HFFc6 (cell line): ENCODE measurements at regions not wholly inside any gene's neighbourhood (a gene's known extent, or its start where the extent isn't known, plus 50 kb on each side); places are given as distances from the start of the nearest gene placed in this dataset.
"Not testable (repeated sequence)": the region's sequence is repeated elsewhere in the genome, so short reads cannot be mapped to it uniquely, and the experiment has no call there.

Source experiments
- DNase-seq: peaks from one replicate; pipeline ENCODE4 v3.0.0-alpha.2; 2018
- H3K27ac Mint-ChIP-seq: 2 replicates; pipeline ENCODE4 v1.8.0; 2020; ENCODE audit warnings: mild to moderate bottlenecking, mixed read lengths
- H3K27me3 Mint-ChIP-seq: 2 replicates; pipeline ENCODE4 v1.8.0; 2021; ENCODE audit warnings: mild to moderate bottlenecking, moderate library complexity, mixed read lengths; ENCODE audit not compliant: insufficient read depth
- H3K36me3 Mint-ChIP-seq: 2 replicates; pipeline ENCODE4 v1.8.0; 2021; ENCODE audit warnings: low read depth, mixed read lengths
- H3K4me1 Mint-ChIP-seq: 2 replicates; pipeline ENCODE4 v1.8.0; 2020; ENCODE audit warnings: low read depth, mixed read lengths
- H3K4me3 Mint-ChIP-seq: 2 replicates; pipeline ENCODE4 v1.8.0; 2020; ENCODE audit warnings: mild to moderate bottlenecking, moderate library complexity, mixed read lengths
- H3K9me3 Mint-ChIP-seq: 2 replicates; pipeline ENCODE4 v1.8.0; 2020; ENCODE audit warnings: mild to moderate bottlenecking, mixed read lengths
- TF ChIP-seq, protein P1 (sequence below): fragments of 200-600 bp; sonication (generic); IDR thresholded peaks from 2 replicates; pipeline ENCODE4 v1.5.0; 2021; ENCODE audit warnings: antibody characterized with exemption, mild to moderate bottlenecking

DNA sequence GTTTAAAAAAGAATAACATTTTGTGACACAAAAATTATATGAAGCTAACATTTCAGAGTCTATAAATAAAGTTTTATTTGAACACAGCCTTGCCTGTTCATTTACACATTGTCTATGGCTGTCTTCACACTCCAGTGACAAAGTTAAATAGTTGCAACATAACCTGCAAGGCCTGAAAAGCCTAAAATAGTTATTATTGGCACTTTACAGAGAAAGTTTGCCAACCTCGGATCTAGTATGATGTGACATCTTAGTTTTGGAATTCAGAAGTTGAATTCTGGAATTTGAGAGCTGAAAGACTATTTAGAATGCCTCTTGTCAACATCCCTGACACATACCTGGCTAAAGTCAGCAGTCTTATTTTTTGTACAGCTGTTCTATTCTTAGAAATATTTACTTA is 68.3 kb downstream of the DYRK2 start:
- H3K27ac Mint-ChIP-seq: no peak overlapping the region

DNA sequence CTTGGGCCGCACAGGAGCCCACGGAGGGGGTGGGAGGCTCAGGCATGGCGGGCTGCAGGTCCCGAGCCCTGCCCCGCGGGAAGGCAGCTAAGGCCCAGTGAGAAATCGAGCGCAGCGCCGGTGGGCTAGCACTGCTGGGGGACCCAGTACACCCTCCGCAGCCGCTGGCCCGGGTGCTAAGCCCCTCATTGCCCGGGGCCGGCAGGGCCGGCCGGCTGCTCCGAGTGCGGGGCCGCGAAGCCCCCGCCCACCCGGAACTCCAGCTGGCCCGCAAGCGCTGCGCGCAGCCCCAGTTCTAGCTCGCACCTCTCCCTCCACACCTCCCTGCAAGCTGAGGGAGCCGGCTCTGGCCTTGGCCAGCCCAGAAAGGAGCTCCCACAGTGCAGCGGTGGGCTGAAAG is 70.8 kb downstream of the DYRK2 start:
- not testable (repeated sequence) for H3K27ac Mint-ChIP-seq, H3K36me3 Mint-ChIP-seq, H3K4me3 Mint-ChIP-seq, H3K27me3 Mint-ChIP-seq, H3K9me3 Mint-ChIP-seq, DNase-seq
- peaks cover 68% of the 10 kb centered on the region for H3K4me1 Mint-ChIP-seq

More for the DNA sequence above, 68.3 kb downstream of the DYRK2 start:
- peaks cover 10% of the 10 kb centered on the region for H3K36me3 Mint-ChIP-seq
- H3K4me3 Mint-ChIP-seq: no peak overlapping the region
- H3K4me1 Mint-ChIP-seq: peaks cover 69% of the 10 kb centered on the region
- TF ChIP-seq, protein P1, sequence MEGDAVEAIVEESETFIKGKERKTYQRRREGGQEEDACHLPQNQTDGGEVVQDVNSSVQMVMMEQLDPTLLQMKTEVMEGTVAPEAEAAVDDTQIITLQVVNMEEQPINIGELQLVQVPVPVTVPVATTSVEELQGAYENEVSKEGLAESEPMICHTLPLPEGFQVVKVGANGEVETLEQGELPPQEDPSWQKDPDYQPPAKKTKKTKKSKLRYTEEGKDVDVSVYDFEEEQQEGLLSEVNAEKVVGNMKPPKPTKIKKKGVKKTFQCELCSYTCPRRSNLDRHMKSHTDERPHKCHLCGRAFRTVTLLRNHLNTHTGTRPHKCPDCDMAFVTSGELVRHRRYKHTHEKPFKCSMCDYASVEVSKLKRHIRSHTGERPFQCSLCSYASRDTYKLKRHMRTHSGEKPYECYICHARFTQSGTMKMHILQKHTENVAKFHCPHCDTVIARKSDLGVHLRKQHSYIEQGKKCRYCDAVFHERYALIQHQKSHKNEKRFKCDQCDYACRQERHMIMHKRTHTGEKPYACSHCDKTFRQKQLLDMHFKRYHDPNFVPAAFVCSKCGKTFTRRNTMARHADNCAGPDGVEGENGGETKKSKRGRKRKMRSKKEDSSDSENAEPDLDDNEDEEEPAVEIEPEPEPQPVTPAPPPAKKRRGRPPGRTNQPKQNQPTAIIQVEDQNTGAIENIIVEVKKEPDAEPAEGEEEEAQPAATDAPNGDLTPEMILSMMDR: no peak
- no peaks in the 10 kb centered on the region for H3K27me3 Mint-ChIP-seq
- peak; percentile 27 for DNase-seq
- H3K9me3 Mint-ChIP-seq: peaks cover 6% of the 10 kb centered on the region; the same call in 1 of the 2 replicates

DNA sequence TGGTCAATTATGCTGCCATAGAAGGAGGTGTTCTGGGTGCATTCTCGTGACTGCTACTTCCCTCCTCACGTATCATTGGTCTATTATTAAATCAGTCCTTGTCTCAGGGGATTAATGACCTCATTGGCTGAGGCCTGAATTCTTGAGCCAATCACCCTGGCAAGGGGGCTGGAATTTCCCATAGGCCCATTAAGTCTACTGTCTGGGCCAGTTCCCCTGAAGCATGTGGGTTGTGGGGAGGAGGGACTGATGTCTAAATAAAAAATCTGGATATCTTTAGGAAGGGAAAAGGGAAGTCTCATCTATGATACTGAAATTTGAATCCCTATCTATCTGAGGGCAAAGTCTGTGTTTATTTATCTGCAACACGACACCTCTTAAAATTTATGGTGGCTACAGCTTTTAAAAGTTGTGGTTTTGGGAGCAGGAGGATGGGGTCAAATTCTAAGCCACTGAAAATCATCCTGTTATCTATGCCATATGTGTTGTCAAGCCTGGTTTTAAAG is 71.9 kb downstream of the DYRK2 start:
- Mint-ChIP-seq H3K4me3 (no peak overlapping the region), H3K36me3 (peaks cover 6% of the 10 kb centered on the region), H3K9me3 (peaks cover 6% of the 10 kb centered on the region; the same call in 1 of the 2 replicates), H3K4me1 (peaks cover 57% of the 10 kb centered on the region), H3K27ac (peak overlapping the region; percentile 48; the same call in 1 of the 2 replicates), H3K27me3 (no peaks in the 10 kb centered on the region)
- TF ChIP-seq, protein P1: no peak
- peak; percentile 79 for DNase-seq

DNA sequence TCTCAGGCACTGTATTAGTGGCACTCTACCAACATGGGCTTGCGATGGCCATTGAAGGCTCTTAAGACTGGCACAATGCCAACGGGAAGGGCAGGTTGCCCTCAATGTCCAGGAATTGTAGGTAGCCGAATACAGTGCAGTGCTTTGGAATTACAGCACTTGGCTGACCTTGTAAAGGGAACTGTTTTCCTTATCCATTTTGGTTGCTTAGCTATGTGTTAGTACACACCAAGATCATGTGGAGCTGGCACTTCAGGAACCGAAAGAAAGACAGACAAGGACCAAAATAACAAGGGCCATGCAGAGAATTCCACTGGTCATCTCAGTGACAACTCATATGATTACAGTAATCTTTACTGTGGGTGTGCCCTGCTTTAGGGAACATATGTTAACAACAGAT is 72.7 kb downstream of the DYRK2 start:
- H3K9me3 Mint-ChIP-seq: peaks cover 6% of the 10 kb centered on the region; the same call in 1 of the 2 replicates
- TF ChIP-seq, protein P1: no peak
- no peaks in the 10 kb centered on the region for H3K27me3 Mint-ChIP-seq
- H3K27ac Mint-ChIP-seq: no peak overlapping the region
- peaks cover 49% of the 10 kb centered on the region for H3K4me1 Mint-ChIP-seq
- no peak for DNase-seq
- H3K36me3 Mint-ChIP-seq: peaks cover 6% of the 10 kb centered on the region
- H3K4me3 Mint-ChIP-seq: no peak overlapping the region

DNA sequence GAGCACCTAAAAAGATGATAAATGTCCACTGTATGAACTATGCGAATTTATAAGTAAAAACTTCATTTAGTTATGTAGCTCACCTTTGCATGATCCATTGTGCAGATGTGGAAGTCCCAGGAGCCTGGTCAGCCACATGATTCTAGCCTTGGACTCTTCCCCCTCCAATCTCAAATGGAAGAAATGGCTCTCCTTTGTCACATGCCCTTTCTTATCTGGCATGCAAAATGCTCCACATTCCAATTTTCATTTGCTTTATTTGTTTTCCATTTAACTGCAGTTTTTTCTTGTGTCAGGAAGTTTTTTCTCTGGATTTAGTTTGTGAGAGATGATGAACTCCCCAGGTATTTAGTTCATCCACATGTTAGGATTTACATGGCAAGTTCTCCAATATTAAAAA is 73.8 kb downstream of the DYRK2 start:
- H3K27ac Mint-ChIP-seq: no peak overlapping the region
- TF ChIP-seq, protein P1: no peak
- no peaks in the 10 kb centered on the region for H3K27me3 Mint-ChIP-seq
- DNase-seq: no peak
- H3K4me1 Mint-ChIP-seq: peaks cover 38% of the 10 kb centered on the region
- peaks cover 6% of the 10 kb centered on the region; the same call in 1 of the 2 replicates for H3K9me3 Mint-ChIP-seq
- H3K36me3 Mint-ChIP-seq: peaks cover 6% of the 10 kb centered on the region
- no peak overlapping the region for H3K4me3 Mint-ChIP-seq

DNA sequence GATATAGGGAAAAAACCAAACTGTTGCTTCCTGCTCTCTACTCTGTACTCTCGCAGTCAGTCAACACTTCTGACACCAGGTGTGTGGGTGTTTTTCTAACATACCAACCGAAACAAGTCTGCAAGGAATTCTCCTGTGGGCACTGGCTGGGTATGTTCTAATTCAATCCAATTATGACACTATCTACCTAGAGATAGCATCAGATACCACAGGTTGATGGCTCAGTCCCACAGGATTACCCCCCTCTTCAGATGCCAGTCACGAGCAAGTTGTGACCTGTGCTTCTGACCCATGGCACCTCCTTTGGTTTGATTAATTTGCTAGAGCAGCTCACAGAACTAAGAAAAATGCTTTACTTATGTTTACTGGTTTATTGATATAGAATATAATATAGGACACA is 78.3 kb downstream of the DYRK2 start:
- no peak for DNase-seq
- no peak overlapping the region for H3K27ac Mint-ChIP-seq
- H3K4me3 Mint-ChIP-seq: no peak overlapping the region
- H3K36me3 Mint-ChIP-seq: no peaks in the 10 kb centered on the region
- peaks cover 2% of the 10 kb centered on the region; the same call in 1 of the 2 replicates for H3K27me3 Mint-ChIP-seq
- peaks cover 8% of the 10 kb centered on the region for H3K4me1 Mint-ChIP-seq
- TF ChIP-seq, protein P1: no peak
- H3K9me3 Mint-ChIP-seq: no peaks in the 10 kb centered on the region
